H1 (cell line): ENCODE measurements at regions not wholly inside any gene's neighbourhood (a gene's known extent, or its start where the extent isn't known, plus 50 kb on each side); places are given as distances from the start of the nearest gene placed in this dataset.

ENCODE experiments used
- CTCF ChIA-PET: fragments of 300-600 bp; sonication (Branson Sonifier 250); formaldehyde crosslinking; loops from one replicate; lab custom pipeline; 2021; ENCODE audit not compliant: partially characterized antibody; lab: Charles Lee
- POLR2A ChIA-PET: fragments of 300-600 bp; sonication (Branson Sonifier 250); formaldehyde crosslinking; loops from one replicate; lab custom pipeline; 2021; ENCODE audit warnings: inconsistent platforms; ENCODE audit not compliant: partially characterized antibody; lab: Charles Lee
- DNase-seq, 2 experiments: peaks; one replicate each; pipeline versions ENCODE4 v3.0.0 to v3.0.0-alpha.2; 2010 to 2022; ENCODE audit warnings: low spot score in 2 of 2, low read depth in 1 of 2, mixed read lengths in 1 of 2
- FAIRE-seq: peaks from 2 replicates; lab custom pipeline; 2011; peaks lifted over from hg19 to GRCh38; lab: Jason Lieb, UNC
- H2AFZ ChIP-seq: 2 replicates; pipeline ENCODE4 v1.8.1; 2012; ENCODE audit warnings: low read length, inconsistent platforms
- H2AK5ac ChIP-seq: 2 replicates; pipeline ENCODE4 v1.6.1; 2013; ENCODE audit warnings: low read depth, low read length
- H2BK120ac ChIP-seq: replicated peaks from 2 replicates; pipeline ENCODE3; 2013; ENCODE audit warnings: low read depth, low read length, inconsistent platforms
- H2BK12ac ChIP-seq: 2 replicates; pipeline ENCODE4 v1.6.1; 2013; ENCODE audit warnings: low read depth, low read length
- H2BK15ac ChIP-seq: 2 replicates; pipeline ENCODE4 v1.6.1; 2013; ENCODE audit warnings: low read length
- H2BK20ac ChIP-seq: 2 replicates; pipeline ENCODE4 v1.6.1; 2013; ENCODE audit warnings: low read length
- H2BK5ac ChIP-seq: 2 replicates; pipeline ENCODE4 v1.6.1; 2013; ENCODE audit warnings: low read depth, low read length
- H3K14ac ChIP-seq: 2 replicates; pipeline ENCODE4 v1.6.1; 2013; ENCODE audit warnings: inconsistent platforms; ENCODE audit not compliant: insufficient read length
- H3K18ac ChIP-seq: 2 replicates; pipeline ENCODE4 v1.6.1; 2013; ENCODE audit warnings: low read length; ENCODE audit errors: extremely low read depth
- H3K23ac ChIP-seq: 2 replicates; pipeline ENCODE4 v1.6.1; 2013; ENCODE audit warnings: inconsistent platforms; ENCODE audit not compliant: insufficient read length
- H3K23me2 ChIP-seq: 2 replicates; pipeline ENCODE4 v1.6.1; 2013; ENCODE audit warnings: low read depth, low read length
- H3K27ac ChIP-seq: 2 replicates; pipeline ENCODE4 v1.6.1; 2011; ENCODE audit warnings: low read depth, low read length, inconsistent platforms
- H3K27me3 ChIP-seq, 4 experiments: replicated peaks in 1 of 4; 1 replicate in 1 of 4; 2 replicates in 3 of 4; pipeline versions ENCODE4 v1.6.1 to v1.8.1; 2011 to 2013; ENCODE audit warnings: low read length in 3 of 4, mild to moderate bottlenecking in 3 of 4, inconsistent platforms in 2 of 4, mixed read lengths in 2 of 4, moderate library complexity in 1 of 4; ENCODE audit not compliant: control insufficient read depth in 3 of 4, insufficient read depth in 3 of 4; ENCODE audit errors: extremely low read depth in 1 of 4
- H3K36me3 ChIP-seq, 4 experiments: 2 replicates each; pipeline versions ENCODE4 v1.6.1 to v1.8.1; 2011 to 2013; ENCODE audit warnings: mild to moderate bottlenecking in 4 of 4, low read length in 3 of 4, moderate library complexity in 2 of 4, control low read depth in 1 of 4, inconsistent platforms in 1 of 4; ENCODE audit not compliant: insufficient read depth in 4 of 4, control insufficient read depth in 2 of 4
- H3K4ac ChIP-seq: replicated peaks from 2 replicates; pipeline ENCODE3; 2013; ENCODE audit warnings: low read length, low read depth, mixed read lengths, inconsistent platforms; ENCODE audit not compliant: insufficient read length
- H3K4me1 ChIP-seq, 4 experiments: replicated peaks in 1 of 4; 1 replicate in 1 of 4; 2 replicates in 3 of 4; pipeline versions ENCODE4 v1.6.1 to v1.8.1; 2011 to 2013; ENCODE audit warnings: low read length in 3 of 4, inconsistent platforms in 2 of 4, mixed read lengths in 1 of 4; ENCODE audit not compliant: insufficient read depth in 4 of 4, control insufficient read depth in 3 of 4
- H3K4me2 ChIP-seq, 2 experiments: 2 replicates each; pipeline versions ENCODE4 v1.6.1 to v1.8.1; 2011 to 2013; ENCODE audit warnings: low read depth in 2 of 2, low read length in 2 of 2, control low read depth in 1 of 2, inconsistent platforms in 1 of 2, mild to moderate bottlenecking in 1 of 2; ENCODE audit not compliant: insufficient read depth in 1 of 2
- H3K4me3 ChIP-seq, 4 experiments: fragments of 200-600, 300-600 bp in 1 of 4; sonication (generic), shearing (Covaris generic), sonication (Bioruptor Twin) in 1 of 4; 2 replicates each; pipeline versions ENCODE4 v1.5.1 to v1.8.1; 2011 to 2016; ENCODE audit warnings: low read length in 4 of 4, low read depth in 3 of 4, control low read depth in 2 of 4, inconsistent platforms in 2 of 4, mild to moderate bottlenecking in 2 of 4, mixed read lengths in 1 of 4, moderate library complexity in 1 of 4; ENCODE audit not compliant: insufficient read depth in 2 of 4; ENCODE audit errors: extremely low read depth in 1 of 4
- H3K56ac ChIP-seq: replicated peaks from 2 replicates; pipeline ENCODE3; 2013; ENCODE audit warnings: low read depth, mild to moderate bottlenecking, mixed read lengths, low read length, inconsistent platforms; ENCODE audit not compliant: insufficient read length
- H3K79me1 ChIP-seq: 2 replicates; pipeline ENCODE4 v1.6.1; 2013; ENCODE audit warnings: low read depth, low read length, control low read depth
- H3K79me2 ChIP-seq, 2 experiments: 2 replicates each; pipeline versions ENCODE4 v1.6.1 to v1.8.1; 2012 to 2013; ENCODE audit warnings: low read length in 2 of 2, mild to moderate bottlenecking in 2 of 2, inconsistent platforms in 1 of 2; ENCODE audit not compliant: insufficient read depth in 2 of 2, control insufficient read depth in 1 of 2
- H3K9ac ChIP-seq, 4 experiments: replicated peaks in 1 of 4; 1 replicate in 1 of 4; 2 replicates in 3 of 4; pipeline versions ENCODE4 v1.6.1 to v1.8.1; 2011 to 2013; ENCODE audit warnings: low read depth in 3 of 4, low read length in 3 of 4, control low read depth in 2 of 4, mild to moderate bottlenecking in 2 of 4, moderate library complexity in 2 of 4, inconsistent platforms in 1 of 4; ENCODE audit errors: extremely low read depth in 1 of 4
- H3K9me3 ChIP-seq, 2 experiments: 2 replicates each; pipeline versions ENCODE4 v1.6.1 to v1.8.1; 2012 to 2013; ENCODE audit warnings: mild to moderate bottlenecking in 2 of 2, moderate library complexity in 2 of 2, control low read depth in 1 of 2, inconsistent platforms in 1 of 2, low read depth in 1 of 2, low read length in 1 of 2, mixed read lengths in 1 of 2; ENCODE audit not compliant: insufficient read depth in 2 of 2
- H4K20me1 ChIP-seq, 2 experiments: replicated peaks in 1 of 2; 2 replicates each; pipeline versions ENCODE3 to v1.8.1; 2011 to 2013; ENCODE audit warnings: inconsistent platforms in 2 of 2, low read length in 2 of 2, mild to moderate bottlenecking in 1 of 2; ENCODE audit not compliant: insufficient read depth in 2 of 2, control insufficient read depth in 1 of 2
- H4K5ac ChIP-seq: 2 replicates; pipeline ENCODE4 v1.6.1; 2013; ENCODE audit warnings: low read length, low read depth, mixed read lengths, inconsistent platforms; ENCODE audit not compliant: insufficient read length
- H4K8ac ChIP-seq: 2 replicates; pipeline ENCODE4 v1.8.0; 2013; ENCODE audit warnings: mild to moderate bottlenecking, moderate library complexity, low read length, inconsistent platforms; ENCODE audit not compliant: insufficient read depth; ENCODE audit errors: extremely low read depth
- H4K91ac ChIP-seq: replicated peaks from 2 replicates; pipeline ENCODE3; 2013; ENCODE audit warnings: low read length, mixed read lengths, inconsistent platforms; ENCODE audit not compliant: insufficient read length
- BACH1 ChIP-seq: IDR thresholded peaks from 2 replicates; pipeline ENCODE4 v1.6.1; 2012; ENCODE audit warnings: low read length, improper control_type of control experiment
- CBX5 ChIP-seq: fragments of 300-800, 300-1000 bp; sonication (generic); IDR thresholded peaks from 2 replicates; pipeline ENCODE4 v1.7.1; 2016; ENCODE audit warnings: antibody characterized with exemption, low read length, low read depth
- EP300 ChIP-seq, 2 experiments: IDR thresholded peaks; 1 replicate in 1 of 2; 2 replicates in 1 of 2; pipeline ENCODE4 v1.6.1; 2011 to 2012; ENCODE audit warnings: low read depth in 2 of 2, low read length in 2 of 2, mild to moderate bottlenecking in 2 of 2, borderline replicate concordance in 1 of 2, inconsistent platforms in 1 of 2, moderate library complexity in 1 of 2
- JUND ChIP-seq: IDR thresholded peaks from 2 replicates; pipeline ENCODE4 v1.6.1; 2011; ENCODE audit warnings: mild to moderate bottlenecking, improper control_type of control experiment, low read length
- POU5F1 ChIP-seq: IDR thresholded peaks from 2 replicates; pipeline ENCODE4 v1.6.1; 2011; ENCODE audit warnings: low read depth, mild to moderate bottlenecking, low read length, moderate library complexity
- TEAD4 ChIP-seq: IDR thresholded peaks from 2 replicates; pipeline ENCODE4 v1.6.1; 2012; ENCODE audit warnings: low read depth, low read length, inconsistent platforms, mixed read lengths
- WGBS, 2 experiments: shearing (Covaris generic) in 1 of 2; methylation state at CpG; one replicate each; pipeline versions ENCODE4 v1.1.6 to v1.1.7; 2013 to 2015; ENCODE audit warnings: low lambda C conversion rate in 2 of 2, mixed read lengths in 2 of 2, inconsistent platforms in 1 of 2, low coverage in 1 of 2, missing lambda C conversion rate in 1 of 2; ENCODE audit not compliant: insufficient replicate concordance in 2 of 2, insufficient coverage in 1 of 2, insufficient read length in 1 of 2; ENCODE audit errors: extremely low coverage in 1 of 2, missing lambda C conversion rate in 1 of 2; 5-methylcytosine and 5-hydroxymethylcytosine counted together

DNA sequence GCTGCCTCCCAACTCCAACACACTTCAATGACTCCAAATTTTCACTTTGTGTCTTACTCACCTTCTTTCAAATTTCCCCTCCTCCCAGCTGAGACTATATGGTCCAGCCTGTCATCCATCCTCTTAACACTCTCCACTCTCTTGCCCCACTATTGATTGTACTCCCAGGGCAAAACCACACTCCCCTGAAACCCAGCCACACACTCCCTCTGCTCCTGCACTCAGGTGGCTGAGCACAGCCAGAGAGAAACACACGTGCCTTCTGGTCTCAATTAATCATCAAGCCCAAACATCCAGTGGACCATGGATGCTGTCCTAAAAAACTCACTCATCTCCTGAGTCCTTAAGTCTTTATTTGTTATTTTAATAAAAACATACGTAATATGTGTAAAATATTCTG, 1026.4 kb downstream of the KCNJ18 start:
- Histone ChIP-seq H2AK5ac (no peak overlapping the region), H3K36me3 (no peaks in the 10 kb centered on the region), H3K18ac (no peak overlapping the region), H3K4me3 (no peak overlapping the region), H4K8ac (no peak overlapping the region; the same call in 1 of the 2 replicates), H3K27ac (no peak overlapping the region), H4K5ac (no peak overlapping the region), H3K4me2 (no peak overlapping the region), H3K9ac (no peak overlapping the region), H3K14ac (no peak overlapping the region), H3K79me1 (no peaks in the 10 kb centered on the region), H4K91ac (no peak overlapping the region), H3K79me2 (no peaks in the 10 kb centered on the region), H2BK20ac (no peak overlapping the region), H3K4me1 (no peaks in the 10 kb centered on the region), H4K20me1 (no peaks in the 10 kb centered on the region), H2BK15ac (no peak overlapping the region), H2BK120ac (no peak overlapping the region), H3K23ac (no peak overlapping the region), H3K23me2 (no peaks in the 10 kb centered on the region; the same call in 1 of the 2 replicates), H2BK12ac (no peak overlapping the region), H2BK5ac (no peak overlapping the region), H3K27me3 (no peaks in the 10 kb centered on the region), H3K9me3 (peaks cover 45 to 49% of the 10 kb centered on the region in 2 experiments), H2AFZ (no peak overlapping the region), H3K4ac (no peak overlapping the region), H3K56ac (no peak overlapping the region)
- CTCF ChIA-PET = no interaction called here
- POLR2A ChIA-PET = no interaction called here
- DNase-seq (no peak), FAIRE-seq (no peak)
- 61% methylated on average over 2 of the region's 2 CpGs; no CpG with 5 or more reads in 1 of the 2 experiments for WGBS, 2 experiments
- TF ChIP-seq BACH1 (no peak), TEAD4 (no peak), POU5F1 (no peak), CBX5 (no peak), JUND (no peak), EP300 (IDR thresholded peaks at IDR 0.05; ENCODE audit: borderline replicate concordance in 1 of 2, low read depth in 2 of 2, low read length in 2 of 2) (no peak)
